ENCODE measurements at regions not wholly inside any gene's neighbourhood (a gene's known extent, or its start where the extent isn't known, plus 50 kb on each side); places are given as distances from the start of the nearest gene placed in this dataset.

DNA sequence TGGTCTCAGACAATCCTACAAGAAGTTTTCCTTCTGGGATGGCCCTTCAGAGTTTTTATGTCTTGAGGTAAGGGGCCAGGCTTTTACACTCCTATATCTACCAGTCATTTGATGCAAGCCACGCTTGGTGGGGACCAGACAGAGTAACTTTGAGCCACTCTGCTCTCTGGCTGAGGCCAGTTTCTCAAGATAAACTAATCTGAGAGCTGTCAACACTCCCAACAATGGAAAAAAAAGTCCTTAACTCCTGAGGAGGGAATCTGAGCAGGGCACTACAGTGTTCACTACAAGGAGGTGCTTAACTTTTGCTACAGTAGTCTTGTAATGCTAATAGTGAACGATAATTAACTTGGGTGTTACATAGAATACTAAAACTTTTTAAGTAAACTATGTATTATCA, 62.7 kb downstream of the MRPS30 start:
- TF ChIP-seq POLR2A (IDR thresholded peaks at IDR 0.05) (no peak), POLR2AphosphoS5 (IDR thresholded peaks at IDR 0.05) (no peak)
- TF ChIP-seq, protein P1, sequence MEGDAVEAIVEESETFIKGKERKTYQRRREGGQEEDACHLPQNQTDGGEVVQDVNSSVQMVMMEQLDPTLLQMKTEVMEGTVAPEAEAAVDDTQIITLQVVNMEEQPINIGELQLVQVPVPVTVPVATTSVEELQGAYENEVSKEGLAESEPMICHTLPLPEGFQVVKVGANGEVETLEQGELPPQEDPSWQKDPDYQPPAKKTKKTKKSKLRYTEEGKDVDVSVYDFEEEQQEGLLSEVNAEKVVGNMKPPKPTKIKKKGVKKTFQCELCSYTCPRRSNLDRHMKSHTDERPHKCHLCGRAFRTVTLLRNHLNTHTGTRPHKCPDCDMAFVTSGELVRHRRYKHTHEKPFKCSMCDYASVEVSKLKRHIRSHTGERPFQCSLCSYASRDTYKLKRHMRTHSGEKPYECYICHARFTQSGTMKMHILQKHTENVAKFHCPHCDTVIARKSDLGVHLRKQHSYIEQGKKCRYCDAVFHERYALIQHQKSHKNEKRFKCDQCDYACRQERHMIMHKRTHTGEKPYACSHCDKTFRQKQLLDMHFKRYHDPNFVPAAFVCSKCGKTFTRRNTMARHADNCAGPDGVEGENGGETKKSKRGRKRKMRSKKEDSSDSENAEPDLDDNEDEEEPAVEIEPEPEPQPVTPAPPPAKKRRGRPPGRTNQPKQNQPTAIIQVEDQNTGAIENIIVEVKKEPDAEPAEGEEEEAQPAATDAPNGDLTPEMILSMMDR (IDR thresholded peaks at IDR 0.05) = no peak

Data from breast epithelium (tissue), 3 donors.